IPS-18c (cell line): ENCODE measurements at regions not wholly inside any gene's neighbourhood (a gene's known extent, or its start where the extent isn't known, plus 50 kb on each side); places are given as distances from the start of the nearest gene placed in this dataset.
"Not testable (repeated sequence)": the region's sequence is repeated elsewhere in the genome, so short reads cannot be mapped to it uniquely, and the experiment has no call there.

ENCODE experiments used
- H3K4me3 ChIP-seq: 2 replicates; pipeline ENCODE4 v1.7.0; 2013; ENCODE audit warnings: low read depth, mild to moderate bottlenecking, low read length, moderate library complexity; ENCODE audit not compliant: insufficient read depth
- H3K9me3 ChIP-seq: one replicate; pipeline ENCODE4 v1.6.1; 2013; ENCODE audit warnings: mild to moderate bottlenecking, low read length, moderate library complexity; ENCODE audit not compliant: control insufficient read depth, insufficient read depth

DNA sequence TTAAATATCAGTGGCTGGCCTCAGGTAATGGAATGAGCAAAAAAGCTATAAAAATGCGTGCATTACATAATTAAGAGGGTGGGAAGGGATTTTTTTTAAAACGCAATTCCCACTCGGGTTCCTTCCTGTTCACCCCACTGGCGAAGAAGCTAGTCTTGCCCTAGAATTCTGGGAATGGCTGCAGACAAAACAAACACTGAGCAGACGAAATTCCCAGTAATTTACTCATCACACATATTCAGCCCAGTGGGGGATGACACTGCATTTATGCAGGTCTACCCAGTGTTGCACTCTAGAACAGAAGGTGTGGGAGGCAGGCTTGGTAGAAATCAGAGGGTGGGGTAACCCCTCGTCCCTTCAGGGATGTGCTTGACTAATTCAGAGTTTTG is 2695.0 kb upstream of the DEFB115 start:
- Histone ChIP-seq H3K4me3 (no peak overlapping the region), H3K9me3 (peaks cover 10% of the 10 kb centered on the region)

DNA sequence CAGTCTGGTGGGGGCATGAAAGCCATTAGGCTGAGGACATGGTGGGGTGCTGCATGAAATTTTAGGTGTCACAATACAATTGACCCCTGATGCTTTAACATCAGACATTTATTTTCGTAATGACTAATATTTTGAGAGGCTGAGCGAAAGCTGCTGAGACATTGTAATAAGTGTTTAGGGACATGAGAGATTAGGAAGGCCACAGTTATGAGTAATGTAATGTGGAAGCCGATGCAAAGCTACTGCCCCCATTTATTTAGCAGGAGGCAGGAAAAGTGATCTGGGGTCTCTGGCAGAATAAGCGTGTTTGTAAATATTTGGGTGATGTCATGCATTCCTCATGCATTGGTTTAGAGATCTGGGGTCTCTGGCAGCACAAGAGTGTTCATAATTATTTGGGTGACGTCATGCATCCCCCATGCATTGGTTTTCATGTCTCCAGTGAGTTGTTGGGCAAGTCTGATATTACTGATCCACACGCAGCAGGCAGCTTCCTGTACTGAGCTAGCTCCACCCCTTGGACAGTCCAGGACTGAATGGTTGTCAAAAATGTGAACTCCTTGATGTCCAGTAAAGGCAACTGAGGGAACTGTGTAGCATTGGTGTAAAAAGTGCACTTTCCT is 2694.5 kb upstream of the DEFB115 start:
- H3K9me3 ChIP-seq, H3K4me3 ChIP-seq: not testable (repeated sequence)

DNA sequence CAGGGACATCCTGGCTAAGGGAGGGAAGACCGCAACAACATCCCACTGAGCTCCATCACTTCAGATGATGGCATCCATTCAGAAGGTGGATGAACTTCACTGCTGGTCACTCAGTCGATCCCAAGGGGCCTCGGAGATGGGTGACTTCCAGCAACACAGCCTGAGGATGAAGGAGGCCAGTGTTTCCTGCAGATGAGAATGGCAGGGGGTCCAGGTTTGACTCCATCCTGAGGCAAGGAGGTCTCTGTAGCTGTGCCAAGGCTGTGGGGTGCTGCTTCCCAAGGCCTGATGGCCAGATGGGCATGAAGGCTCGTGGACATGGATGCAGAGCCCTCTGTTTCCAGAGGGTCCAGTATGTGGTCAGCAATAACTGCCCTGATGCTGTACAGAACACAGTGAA is 2693.4 kb upstream of the DEFB115 start:
- H3K4me3 ChIP-seq, H3K9me3 ChIP-seq: not testable (repeated sequence)

DNA sequence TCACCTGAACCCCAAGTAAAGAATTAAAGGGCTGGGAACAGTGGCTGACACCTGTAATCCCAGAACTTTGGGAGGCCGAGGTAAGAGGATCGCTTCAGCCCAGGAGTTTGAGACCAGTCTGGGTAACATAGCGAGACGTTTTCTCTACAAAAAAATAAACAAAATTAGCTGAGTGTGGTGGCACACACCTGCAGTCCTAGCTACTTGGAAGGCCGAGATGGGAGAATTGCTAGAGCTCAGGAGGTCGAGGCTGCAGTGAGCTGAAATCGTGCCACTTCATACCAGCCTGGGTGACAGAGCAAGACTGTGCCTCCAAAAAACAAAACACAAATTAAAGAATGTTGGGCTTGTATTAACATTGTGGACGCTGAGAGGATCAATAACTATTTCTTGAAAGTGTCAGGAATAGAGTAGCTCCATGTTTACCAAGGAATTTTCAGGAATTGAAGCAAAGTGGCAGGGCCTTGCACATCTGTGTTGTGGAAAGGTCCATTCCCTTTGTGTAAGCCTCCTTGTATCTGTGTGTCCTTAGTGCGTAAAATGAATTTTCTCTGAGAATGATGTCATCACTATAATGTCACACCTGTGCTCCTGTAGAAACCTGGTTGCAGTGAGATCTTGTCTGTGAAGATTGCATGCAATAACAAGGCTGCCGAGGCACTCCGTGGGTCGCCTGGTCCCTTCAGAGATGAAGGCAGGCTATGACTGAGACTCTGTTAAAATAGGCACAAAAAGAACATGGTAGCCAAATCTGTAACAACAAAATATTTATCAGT is 2692.6 kb upstream of the DEFB115 start:
- not testable (repeated sequence) for H3K4me3 ChIP-seq, H3K9me3 ChIP-seq

DNA sequence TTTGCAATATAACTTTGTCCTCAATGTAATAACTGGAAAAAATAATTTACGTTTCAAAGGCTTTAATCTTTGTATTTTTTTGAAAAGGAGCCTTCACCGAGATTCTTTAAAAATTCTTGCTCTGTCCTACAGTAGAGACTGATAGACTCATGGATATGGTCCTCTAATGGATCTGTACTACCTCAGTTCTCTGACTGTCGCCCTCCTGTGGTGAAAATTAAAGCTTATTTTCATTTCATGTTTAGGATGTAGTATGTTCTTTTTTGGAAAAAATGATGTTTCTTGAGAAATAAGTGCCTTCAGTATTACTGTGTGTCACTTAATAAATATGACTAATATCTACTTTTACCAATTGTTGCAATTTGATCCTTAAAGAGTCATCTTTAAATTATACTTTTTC is 2681.5 kb upstream of the DEFB115 start:
- H3K4me3 ChIP-seq, H3K9me3 ChIP-seq: not testable (repeated sequence)

DNA sequence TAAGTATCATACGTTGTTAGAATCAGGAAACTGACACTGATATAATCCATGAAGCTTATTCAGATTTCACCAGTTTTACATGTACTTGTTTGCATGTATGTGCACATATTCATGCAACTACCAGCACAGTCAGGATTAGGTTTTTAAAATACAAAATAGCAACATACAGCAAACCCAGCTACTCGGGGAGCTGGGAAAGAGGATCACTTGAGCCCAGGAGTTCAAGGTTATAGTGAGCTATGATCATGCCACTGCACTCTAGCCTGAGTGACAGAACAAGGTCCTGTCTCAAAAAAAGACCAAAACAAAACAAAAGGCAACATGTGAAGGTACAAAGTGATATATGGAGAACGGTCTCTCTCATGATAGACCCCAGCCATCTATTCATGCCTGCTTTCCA is 2665.8 kb upstream of the DEFB115 start:
- not testable (repeated sequence) for H3K9me3 ChIP-seq, H3K4me3 ChIP-seq

DNA sequence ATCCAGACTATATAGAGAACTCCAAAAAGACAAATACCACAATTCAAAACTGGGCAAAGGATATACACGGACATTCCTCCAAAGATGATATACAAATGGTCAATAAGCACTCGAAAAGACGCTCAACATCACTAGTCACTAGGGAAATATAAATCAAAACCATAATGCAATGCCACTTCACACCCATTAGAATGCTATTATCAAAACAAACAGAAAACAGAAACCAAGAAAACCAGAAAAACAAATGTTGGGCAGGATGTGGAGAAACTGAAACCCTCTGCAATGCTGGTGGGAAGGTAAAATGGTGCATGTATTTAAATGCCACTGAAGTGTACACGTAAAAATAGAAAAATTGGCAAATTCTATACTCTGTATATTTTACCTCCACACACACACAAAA is 2664.1 kb upstream of the DEFB115 start:
- H3K4me3 ChIP-seq, H3K9me3 ChIP-seq: not testable (repeated sequence)

DNA sequence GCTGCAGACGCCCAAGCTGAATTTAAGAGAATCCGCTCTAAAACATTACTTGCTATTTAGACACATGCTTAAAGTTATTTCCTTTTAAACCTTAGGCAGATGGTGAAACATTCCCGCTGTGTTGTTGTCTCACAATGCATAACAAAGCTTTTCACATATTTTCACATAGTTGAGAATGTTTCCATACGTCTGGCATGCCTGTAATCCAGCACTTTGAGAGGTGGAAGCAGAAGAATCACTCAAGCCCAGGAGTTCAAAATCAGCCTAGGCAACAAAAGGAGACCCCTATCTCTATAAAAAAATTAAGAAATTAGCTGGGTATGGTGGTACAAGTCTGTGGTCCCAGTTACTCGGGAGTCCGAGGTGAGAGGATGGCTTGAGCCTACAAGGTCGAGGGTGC is 2663.0 kb upstream of the DEFB115 start:
- H3K4me3 ChIP-seq, H3K9me3 ChIP-seq: not testable (repeated sequence)

DNA sequence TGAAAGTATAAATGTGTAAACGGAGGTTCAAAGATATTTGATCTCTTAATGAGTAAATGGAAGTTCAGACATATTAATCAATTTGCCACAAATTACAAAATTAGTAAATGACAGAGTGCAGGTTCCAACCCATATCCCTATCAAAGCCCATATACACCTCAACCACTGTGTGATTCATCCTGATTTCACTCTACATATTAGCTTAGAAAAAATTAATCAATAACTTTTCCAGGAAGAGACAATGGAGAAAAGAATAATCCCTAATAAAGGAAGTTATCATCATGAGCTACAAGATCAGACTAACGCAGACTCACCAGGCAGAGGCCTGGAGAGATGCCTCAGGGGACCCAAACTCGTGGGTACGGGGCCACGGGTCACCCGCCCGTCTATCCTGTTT is 2655.5 kb upstream of the DEFB115 start:
- not testable (repeated sequence) for H3K9me3 ChIP-seq
- peak overlapping the region; percentile 77 for H3K4me3 ChIP-seq

DNA sequence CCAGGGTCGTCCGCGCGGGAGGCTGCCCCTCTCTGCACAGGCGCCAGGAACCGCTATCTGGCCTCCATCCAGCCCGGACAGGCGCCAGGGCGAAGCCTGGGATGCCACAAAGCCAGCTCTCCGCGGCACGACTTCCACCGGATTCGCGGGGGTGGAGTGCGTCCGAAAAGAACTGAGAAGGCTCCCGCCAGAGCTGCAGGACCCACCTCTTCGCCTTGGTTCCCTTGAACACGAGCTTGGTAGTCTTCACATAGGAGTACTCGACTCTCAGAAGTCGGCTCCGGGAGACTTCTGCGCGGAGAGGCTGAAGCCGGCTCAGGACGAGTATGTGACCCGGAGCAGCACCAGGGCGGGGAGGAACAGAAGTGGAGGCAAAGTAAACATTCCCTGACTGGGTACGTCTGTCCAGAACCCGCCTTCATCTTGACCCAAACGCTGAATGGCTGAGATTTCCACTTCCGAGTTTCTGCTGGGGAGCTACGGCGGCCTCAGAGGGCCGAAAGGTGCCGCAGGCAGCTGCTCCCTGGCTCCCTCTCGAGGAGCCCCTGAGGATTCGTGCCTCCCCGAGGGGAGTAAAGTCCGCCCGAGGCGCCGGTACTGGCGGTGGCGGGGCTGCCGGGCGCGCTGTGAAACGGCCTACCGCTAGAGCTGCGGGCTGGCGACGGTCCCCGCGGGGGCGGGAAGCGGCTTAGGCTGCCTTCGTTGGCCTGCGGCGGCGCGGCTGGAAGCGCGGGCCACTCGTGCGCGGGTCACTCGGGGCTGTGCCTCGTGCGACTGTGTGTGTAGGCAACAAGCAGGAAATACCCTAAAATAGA is 2654.9 kb upstream of the DEFB115 start:
- H3K4me3 ChIP-seq, result peak overlapping the region; percentile 77

DNA sequence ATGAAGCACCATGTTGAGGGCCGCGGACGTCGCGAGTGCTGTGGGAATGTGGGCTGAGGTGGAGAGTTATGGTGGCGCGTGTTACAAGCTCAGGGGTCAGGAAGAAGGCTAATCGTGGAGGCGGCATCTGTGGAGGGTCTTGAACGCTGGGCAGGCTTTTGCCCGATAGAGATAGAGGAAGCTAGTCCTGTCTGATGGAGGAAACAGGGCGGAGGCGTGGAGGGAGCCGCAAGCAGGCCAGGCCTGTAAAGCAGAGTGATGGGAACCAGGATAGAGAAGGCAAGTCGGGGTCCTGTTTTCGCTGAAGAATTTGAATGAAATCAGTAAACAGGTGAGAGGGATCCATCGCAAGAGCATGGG is 2654.3 kb upstream of the DEFB115 start:
- peak overlapping the region; percentile 77; the same call in 1 of the 2 replicates for H3K4me3 ChIP-seq
- not testable (repeated sequence) for H3K9me3 ChIP-seq

More for the DNA sequence above, 2654.9 kb upstream of the DEFB115 start:
- not testable (repeated sequence) for H3K9me3 ChIP-seq

DNA sequence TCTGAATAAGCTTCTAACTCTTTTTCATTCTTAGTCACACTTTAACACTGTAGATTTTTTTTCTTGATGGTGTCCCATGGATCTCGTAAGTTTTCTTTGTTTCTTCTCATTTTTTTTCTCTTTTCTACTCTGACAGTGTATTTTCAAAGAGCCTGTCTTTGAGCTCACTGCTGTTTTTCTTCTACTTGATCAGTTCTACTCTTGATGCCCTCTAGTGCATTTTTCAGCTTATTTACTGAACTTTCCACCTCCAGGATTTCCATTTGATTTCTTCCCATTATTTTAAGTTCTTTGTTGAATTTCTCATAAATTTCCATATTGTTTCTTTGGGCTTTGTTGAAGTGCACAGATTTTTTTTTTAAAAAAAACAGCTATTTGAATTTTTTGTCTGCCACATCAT is 2641.1 kb upstream of the DEFB115 start:
- no peak overlapping the region for H3K4me3 ChIP-seq
- peaks cover 8% of the 10 kb centered on the region for H3K9me3 ChIP-seq

DNA sequence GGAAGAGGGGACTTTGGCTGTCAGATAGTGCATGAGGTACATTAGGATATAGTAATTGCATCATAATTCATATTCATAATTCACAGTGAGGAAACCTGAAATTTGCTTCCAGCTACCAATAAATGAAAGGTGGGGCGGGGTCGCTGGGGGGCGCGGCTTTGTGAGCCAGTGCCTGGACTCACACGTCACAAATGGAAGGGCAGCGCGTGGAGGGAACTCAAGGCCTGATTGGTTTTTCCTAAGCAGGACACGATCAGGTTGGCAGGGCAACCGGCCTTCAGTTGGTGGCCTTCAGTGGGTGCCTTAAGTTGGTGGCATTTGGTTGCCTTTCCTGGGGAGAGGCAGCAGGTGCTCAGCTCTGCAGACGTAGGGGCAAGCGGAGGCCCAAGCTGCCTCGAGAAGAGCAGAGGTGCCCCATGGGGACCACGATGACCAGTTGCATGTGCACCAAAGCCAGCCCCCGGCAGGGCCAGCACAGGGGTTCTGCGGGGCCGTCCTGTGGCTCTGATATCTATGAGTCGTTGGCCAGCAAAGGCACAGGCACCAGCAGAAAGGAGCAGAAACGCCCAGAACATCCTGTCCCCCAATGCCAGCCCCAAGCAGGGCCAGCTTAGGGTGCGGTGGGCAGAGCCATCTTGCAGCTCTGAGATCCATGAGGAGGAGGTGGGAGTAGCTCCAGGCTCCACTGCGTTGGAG is 2637.4 kb upstream of the DEFB115 start:
- H3K4me3 ChIP-seq, H3K9me3 ChIP-seq: not testable (repeated sequence)

DNA sequence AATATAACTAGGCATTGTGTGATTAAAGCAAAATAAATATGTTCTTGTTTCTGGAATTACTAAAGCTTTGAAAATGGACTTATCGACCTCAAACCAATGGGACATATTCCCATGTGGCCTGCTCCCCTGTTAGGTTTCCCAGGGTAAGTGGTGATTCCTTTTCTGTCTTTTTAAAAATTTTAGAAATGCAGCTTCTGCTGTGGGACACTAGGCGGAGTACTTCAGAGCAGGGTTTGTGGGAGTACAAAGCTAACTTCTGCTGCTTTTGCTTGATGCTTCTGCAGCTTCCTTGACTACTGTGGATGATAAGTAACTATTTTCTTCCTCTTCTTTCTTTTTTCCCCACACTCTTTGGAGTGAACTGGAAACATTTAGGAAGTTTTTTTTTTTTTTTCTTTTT is 2632.4 kb upstream of the DEFB115 start:
- H3K9me3 ChIP-seq, H3K4me3 ChIP-seq: not testable (repeated sequence)

DNA sequence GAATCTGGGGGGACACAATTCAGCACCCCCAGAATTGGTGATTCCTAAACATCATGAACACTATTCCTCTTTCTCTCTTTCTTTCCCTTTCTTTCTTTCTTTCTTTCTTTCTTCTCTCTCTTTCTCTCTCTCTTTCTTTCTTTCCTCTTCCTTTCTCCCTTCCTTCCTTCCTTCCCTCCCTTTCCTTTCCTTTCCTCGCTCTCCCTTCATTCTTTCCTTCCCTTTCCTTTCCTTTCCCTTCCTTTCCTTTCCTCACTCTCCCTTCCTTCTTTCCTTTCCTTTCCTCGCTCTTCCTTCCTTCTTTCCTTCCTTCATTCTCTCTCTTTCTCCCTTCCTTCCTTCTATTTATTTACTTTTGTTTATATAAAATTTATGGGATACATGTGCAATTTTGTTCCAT is 2616.6 kb upstream of the DEFB115 start:
- H3K9me3 ChIP-seq, H3K4me3 ChIP-seq: not testable (repeated sequence)
